B cell (primary cell): ENCODE measurements at regions not wholly inside any gene's neighbourhood (a gene's known extent, or its start where the extent isn't known, plus 50 kb on each side); places are given as distances from the start of the nearest gene placed in this dataset.

Experiments used
- EZH2 ChIP-seq: IDR thresholded peaks from 2 replicates; pipeline ENCODE4 v1.6.1; 2012; ENCODE audit warnings: borderline replicate concordance, low read depth, mild to moderate bottlenecking, moderate library complexity, low read length; ENCODE audit not compliant: insufficient read depth, poor library complexity, severe bottlenecking
- TF ChIP-seq, protein P1 (sequence below): fragments of 200-600 bp; IDR thresholded peaks from one replicate; pipeline ENCODE4 v1.8.0; 2022; ENCODE audit warnings: antibody characterized with exemption, mild to moderate bottlenecking

- TF ChIP-seq, protein P1, sequence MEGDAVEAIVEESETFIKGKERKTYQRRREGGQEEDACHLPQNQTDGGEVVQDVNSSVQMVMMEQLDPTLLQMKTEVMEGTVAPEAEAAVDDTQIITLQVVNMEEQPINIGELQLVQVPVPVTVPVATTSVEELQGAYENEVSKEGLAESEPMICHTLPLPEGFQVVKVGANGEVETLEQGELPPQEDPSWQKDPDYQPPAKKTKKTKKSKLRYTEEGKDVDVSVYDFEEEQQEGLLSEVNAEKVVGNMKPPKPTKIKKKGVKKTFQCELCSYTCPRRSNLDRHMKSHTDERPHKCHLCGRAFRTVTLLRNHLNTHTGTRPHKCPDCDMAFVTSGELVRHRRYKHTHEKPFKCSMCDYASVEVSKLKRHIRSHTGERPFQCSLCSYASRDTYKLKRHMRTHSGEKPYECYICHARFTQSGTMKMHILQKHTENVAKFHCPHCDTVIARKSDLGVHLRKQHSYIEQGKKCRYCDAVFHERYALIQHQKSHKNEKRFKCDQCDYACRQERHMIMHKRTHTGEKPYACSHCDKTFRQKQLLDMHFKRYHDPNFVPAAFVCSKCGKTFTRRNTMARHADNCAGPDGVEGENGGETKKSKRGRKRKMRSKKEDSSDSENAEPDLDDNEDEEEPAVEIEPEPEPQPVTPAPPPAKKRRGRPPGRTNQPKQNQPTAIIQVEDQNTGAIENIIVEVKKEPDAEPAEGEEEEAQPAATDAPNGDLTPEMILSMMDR, result no peak
- TF ChIP-seq EZH2, result no peak
Observed at GRCh38 chr1:96521010-96521409, 200.6 kb upstream of the PTBP2 start.
